GM18868 (cell line): ENCODE measurements at regions not wholly inside any gene's neighbourhood (a gene's known extent, or its start where the extent isn't known, plus 50 kb on each side); places are given as distances from the start of the nearest gene placed in this dataset.

ENCODE experiments used
- ATAC-seq: cut with Tn5 transposase; IDR thresholded peaks from one replicate; pipeline ENCODE4 v1.9.1; 2021; ENCODE audit warnings: mild to moderate bottlenecking, moderate library complexity; ENCODE audit not compliant: unreplicated experiment

DNA sequence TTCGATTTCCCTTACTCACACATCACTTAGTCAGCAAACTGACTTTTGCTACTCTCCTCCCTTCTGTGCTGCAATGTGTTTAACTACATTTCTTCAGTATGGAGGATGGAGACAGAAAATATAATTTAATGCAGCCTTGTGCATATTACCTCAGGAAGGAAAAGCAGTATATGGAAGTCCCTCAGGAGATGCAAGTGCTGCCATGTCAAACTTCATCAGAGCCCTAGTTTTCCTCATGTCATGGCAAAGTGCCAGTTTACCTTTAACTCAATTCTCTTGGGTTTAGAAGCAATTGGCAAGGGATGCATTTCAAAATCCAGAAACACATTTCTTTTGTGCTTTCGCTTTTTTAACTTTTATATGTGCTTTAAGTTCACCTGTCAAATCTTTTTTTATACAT is 365.4 kb downstream of the ISL1 start:
- ATAC-seq: no peak
